Breast epithelium (tissue), 4 donors: ENCODE measurements at regions not wholly inside any gene's neighbourhood (a gene's known extent, or its start where the extent isn't known, plus 50 kb on each side); places are given as distances from the start of the nearest gene placed in this dataset.

Experiments used
- DNase-seq, 2 donors: peaks; one replicate each; pipeline ENCODE4 v3.0.0-alpha.2; 2019; ENCODE audit warnings: low spot score in 2 of 2
- H3K27ac ChIP-seq, 2 donors: fragments of 200-600 bp; sonication (generic) in 1 of 2; one replicate each; pipeline ENCODE4 v1.5.1; 2016 to 2019; ENCODE audit warnings: mild to moderate bottlenecking in 1 of 2
- H3K27me3 ChIP-seq, 2 donors: fragments of 200-600 bp; sonication (generic) in 1 of 2; one replicate each; pipeline versions ENCODE4 v1.5.1 to v1.6.0; 2017 to 2019; ENCODE audit warnings: control low read depth in 1 of 2, mild to moderate bottlenecking in 1 of 2
- H3K36me3 ChIP-seq: fragments of 200-600 bp; one replicate; pipeline ENCODE4 v1.5.1; 2019
- H3K4me1 ChIP-seq, 2 donors: fragments of 200-600 bp; sonication (generic); one replicate each; pipeline ENCODE4 v1.5.1; 2016 to 2019; ENCODE audit warnings: control low read depth in 1 of 2
- H3K4me3 ChIP-seq, 3 donors: fragments of 200-600 bp; sonication (generic); 1 replicate in 2 of 3; 2 replicates in 1 of 3; pipeline ENCODE4 v1.5.1; 2016 to 2019; ENCODE audit warnings: mild to moderate bottlenecking in 3 of 3, moderate library complexity in 2 of 3
- H3K9me3 ChIP-seq, 2 donors: fragments of 200-600 bp; sonication (generic) in 1 of 2; one replicate each; pipeline ENCODE4 v1.5.1; 2016 to 2019; ENCODE audit warnings: control low read depth in 1 of 2
- CTCF ChIP-seq, 3 donors: fragments of 450-650 bp; IDR thresholded peaks; one replicate each; pipeline ENCODE4 v1.5.1; 2016 to 2017; ENCODE audit warnings: antibody characterized with exemption in 3 of 3, mild to moderate bottlenecking in 3 of 3, moderate library complexity in 3 of 3
- POLR2A ChIP-seq: fragments of 450-650 bp; IDR thresholded peaks from one replicate; pipeline ENCODE4 v1.6.1; 2016; ENCODE audit warnings: antibody characterized with exemption, mild to moderate bottlenecking, moderate library complexity
- POLR2AphosphoS5 ChIP-seq, 3 donors: sonication (generic); formaldehyde crosslinking; IDR thresholded peaks; one replicate each; pipeline ENCODE4 v1.6.1; 2017; ENCODE audit warnings: antibody characterized with exemption in 3 of 3
- intact Hi-C: fragments of 100-400 bp; cut with DNase I; formaldehyde crosslinking; loops from one replicate; pipeline ENCODE4 v1.15.1; 2023; ENCODE audit warnings: low total_unique reads

- H3K27me3 ChIP-seq: no peaks in the 10 kb centered on the region
- intact Hi-C loops: loop anchor here (2.0 kb wide), 1 partner anchor 56 kb away; no protein-coding TSS in a partner anchor
- no peak overlapping the region for H3K27ac ChIP-seq
- H3K4me3 ChIP-seq: no peak overlapping the region
- no peaks in the 10 kb centered on the region for H3K9me3 ChIP-seq
- no peak for TF ChIP-seq POLR2AphosphoS5 (IDR thresholded peaks at IDR 0.05)
- TF ChIP-seq POLR2A: no peak
- TF ChIP-seq CTCF (IDR thresholded peaks at IDR 0.05): no peak
- H3K4me1 ChIP-seq: no peaks in the 10 kb centered on the region
- H3K36me3 ChIP-seq: no peaks in the 10 kb centered on the region
- DNase-seq: no peak
Measured at GRCh38 chr6:119880840-119881239, 531.3 kb upstream of the MAN1A1 start.

- H3K36me3 ChIP-seq: no peaks in the 10 kb centered on the region
- H3K4me3 ChIP-seq: no peak overlapping the region
- DNase-seq: no peak
- no peaks in the 10 kb centered on the region for H3K27me3 ChIP-seq
- intact Hi-C loops: loop anchor here (2.0 kb wide), 1 partner anchor 57 kb away; no protein-coding TSS in a partner anchor
- H3K9me3 ChIP-seq: no peaks in the 10 kb centered on the region
- H3K4me1 ChIP-seq: no peaks in the 10 kb centered on the region
- H3K27ac ChIP-seq: no peak overlapping the region
- no peak for TF ChIP-seq POLR2A
- TF ChIP-seq CTCF (IDR thresholded peaks at IDR 0.05): no peak
- TF ChIP-seq POLR2AphosphoS5 (IDR thresholded peaks at IDR 0.05): no peak
Measured at GRCh38 chr6:119879731-119880130, 530.2 kb upstream of the MAN1A1 start.

DNA sequence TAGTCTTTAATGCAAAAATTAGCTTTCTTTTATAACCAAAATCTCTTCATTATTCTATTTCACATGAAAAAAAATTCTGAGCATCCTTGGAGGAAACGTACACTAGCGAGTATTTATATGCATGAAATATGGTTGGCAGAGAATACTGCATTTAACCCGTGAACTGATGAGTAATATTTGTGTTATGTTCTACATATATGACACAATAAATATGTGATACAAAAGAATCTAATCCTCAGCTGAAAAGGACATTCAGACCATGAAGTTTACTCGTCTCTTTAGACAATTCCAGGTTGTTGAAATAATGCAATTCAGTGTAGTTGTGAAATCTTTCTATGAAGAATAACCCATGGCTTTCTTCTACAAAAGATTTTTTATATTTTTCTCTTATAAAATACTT is 524.8 kb upstream of the MAN1A1 start:
- H3K36me3 ChIP-seq: no peaks in the 10 kb centered on the region
- no peak for DNase-seq
- H3K27ac ChIP-seq: no peak overlapping the region
- intact Hi-C loops: no loop called here
- no peaks in the 10 kb centered on the region for H3K4me1 ChIP-seq
- TF ChIP-seq POLR2A: no peak
- no peaks in the 10 kb centered on the region for H3K27me3 ChIP-seq
- H3K4me3 ChIP-seq: no peak overlapping the region
- H3K9me3 ChIP-seq: no peaks in the 10 kb centered on the region

DNA sequence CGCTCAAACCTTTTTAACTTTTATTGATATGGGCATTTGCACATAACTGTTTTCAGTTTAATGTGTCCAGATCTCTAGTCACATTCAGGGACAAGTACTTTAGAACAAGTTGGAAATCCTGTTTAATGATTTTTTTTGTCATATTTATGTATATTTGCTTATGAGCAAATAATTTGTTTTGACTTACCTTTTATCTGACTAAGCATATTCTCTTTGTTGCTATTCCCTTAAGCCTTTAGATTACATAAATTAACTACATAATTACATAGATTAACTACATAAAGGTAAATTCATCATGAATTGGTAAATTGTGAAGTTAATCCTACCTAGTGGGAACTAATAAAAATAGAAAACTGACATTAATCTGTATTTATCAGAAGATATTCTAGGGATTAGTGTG is 523.5 kb upstream of the MAN1A1 start:
- no peaks in the 10 kb centered on the region for H3K9me3 ChIP-seq
- intact Hi-C loops: no loop called here
- no peaks in the 10 kb centered on the region for H3K27me3 ChIP-seq
- no peaks in the 10 kb centered on the region for H3K36me3 ChIP-seq
- TF ChIP-seq POLR2A: no peak
- no peak for TF ChIP-seq POLR2AphosphoS5 (IDR thresholded peaks at IDR 0.05)
- no peaks in the 10 kb centered on the region for H3K4me1 ChIP-seq
- no peak overlapping the region for H3K4me3 ChIP-seq
- DNase-seq: no peak
- no peak overlapping the region for H3K27ac ChIP-seq

DNA sequence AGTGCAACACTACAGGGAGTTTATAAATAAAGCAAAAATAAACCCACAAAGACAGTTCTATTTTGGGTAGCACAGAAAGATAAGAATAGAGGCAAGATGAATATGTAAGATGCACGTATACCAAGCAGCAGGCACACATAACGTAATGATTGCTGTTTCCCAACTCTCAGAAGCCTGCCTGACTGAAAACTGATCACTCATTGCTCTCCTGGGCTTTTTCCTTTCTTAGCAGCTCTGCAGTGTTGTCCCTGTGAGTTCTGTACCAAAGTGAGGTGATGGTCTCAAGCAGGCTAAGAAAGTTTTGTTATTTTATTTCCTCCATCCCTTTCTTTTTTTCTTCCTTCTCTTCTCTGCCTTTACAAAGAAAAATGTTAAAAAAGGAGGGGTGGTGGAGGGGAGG is 522.0 kb upstream of the MAN1A1 start:
- TF ChIP-seq POLR2AphosphoS5 (IDR thresholded peaks at IDR 0.05): no peak
- no peak for TF ChIP-seq CTCF (IDR thresholded peaks at IDR 0.05)
- no peak for TF ChIP-seq POLR2A

DNA sequence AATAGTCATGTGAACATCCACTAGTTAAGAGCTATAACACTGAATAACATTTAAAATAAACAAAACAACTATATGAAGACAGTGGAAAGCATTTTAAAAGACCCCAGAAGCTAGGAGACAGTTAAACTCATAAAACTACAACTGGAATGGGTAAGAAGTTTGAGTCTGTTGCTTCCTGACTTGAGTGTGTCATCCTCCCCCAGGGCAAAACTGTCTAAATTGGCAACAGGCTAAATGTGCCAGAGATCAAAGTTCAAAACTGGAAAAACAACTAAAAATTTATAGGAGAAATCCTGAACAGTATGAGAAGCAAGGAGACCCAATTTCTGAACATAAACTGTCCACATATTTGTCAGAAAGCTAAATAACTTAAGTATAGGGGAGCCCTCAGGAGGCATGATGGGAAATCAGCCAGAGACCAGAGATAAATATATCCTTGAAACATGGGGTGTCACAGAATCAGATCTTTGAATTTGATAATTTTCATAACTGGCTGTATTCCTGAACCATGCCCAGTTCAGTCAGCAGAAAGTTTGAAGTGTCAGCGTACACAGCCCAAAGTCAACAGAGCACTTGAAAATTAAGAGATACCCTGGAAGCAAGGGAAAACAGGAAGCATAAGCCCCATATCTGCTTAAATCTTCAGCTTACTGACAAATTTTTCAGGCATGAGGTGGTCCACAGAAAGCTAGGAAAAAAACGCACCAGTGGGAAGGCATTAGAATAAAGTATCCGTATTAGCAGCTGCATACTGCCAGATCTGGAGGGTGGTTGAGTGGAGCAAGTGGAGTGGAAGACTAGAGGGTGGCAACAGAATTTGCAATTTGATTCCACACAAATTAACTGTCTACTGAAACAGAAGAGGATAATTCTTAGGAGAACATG is 516.1 kb upstream of the MAN1A1 start:
- no peaks in the 10 kb centered on the region for H3K27me3 ChIP-seq
- intact Hi-C loops: no loop called here
- TF ChIP-seq POLR2AphosphoS5 (IDR thresholded peaks at IDR 0.05): no peak

More for the DNA sequence above, 522.0 kb upstream of the MAN1A1 start:
- Histone ChIP-seq H3K27ac (no peak overlapping the region), H3K36me3 (no peaks in the 10 kb centered on the region), H3K27me3 (no peaks in the 10 kb centered on the region), H3K4me3 (no peak overlapping the region), H3K4me1 (no peaks in the 10 kb centered on the region), H3K9me3 (no peaks in the 10 kb centered on the region)
- intact Hi-C loops: no loop called here
- no peak for DNase-seq

More for the DNA sequence above, 516.1 kb upstream of the MAN1A1 start:
- Histone ChIP-seq H3K27ac (no peak overlapping the region), H3K4me1 (no peaks in the 10 kb centered on the region), H3K9me3 (peaks cover 6% of the 10 kb centered on the region in 2 donors), H3K36me3 (no peaks in the 10 kb centered on the region), H3K4me3 (no peak overlapping the region)
- DNase-seq: no peak
